GM04503 (cell line): ENCODE measurements at regions not wholly inside any gene's neighbourhood (a gene's known extent, or its start where the extent isn't known, plus 50 kb on each side); places are given as distances from the start of the nearest gene placed in this dataset.
"Not testable (repeated sequence)": the region's sequence is repeated elsewhere in the genome, so short reads cannot be mapped to it uniquely, and the experiment has no call there.

ENCODE experiments used
- DNase-seq: peaks from one replicate; pipeline ENCODE4 v3.0.0-alpha.2; 2012; ENCODE audit warnings: low read depth

DNA sequence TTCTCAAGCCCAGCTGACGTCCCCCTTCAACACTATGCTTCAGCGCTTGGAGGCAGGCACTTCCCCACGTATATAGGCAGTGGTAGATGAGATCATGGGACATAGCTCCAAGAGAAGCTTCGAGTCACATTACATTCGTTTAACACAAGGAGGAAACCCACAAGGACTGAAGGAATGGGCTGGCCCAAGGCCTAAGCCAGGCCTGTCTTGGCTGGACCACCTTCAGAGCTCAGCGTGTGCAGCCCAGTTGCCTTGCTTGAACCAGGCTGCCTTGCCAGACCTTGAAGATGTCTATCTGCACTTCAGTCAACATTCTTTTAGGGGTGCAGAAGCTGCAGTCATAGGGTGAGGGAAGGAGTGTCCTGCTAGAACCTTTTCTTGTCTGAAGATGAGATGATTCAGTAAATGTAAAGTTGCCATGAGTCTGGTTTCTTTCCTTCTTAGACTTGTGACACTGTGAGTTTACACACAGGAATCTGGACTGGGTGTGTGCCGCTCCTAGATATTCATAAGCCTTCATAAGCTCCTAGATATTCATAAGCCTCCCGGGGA lies 144.1 kb upstream of the RBPJ start:
- DNase-seq = no peak

DNA sequence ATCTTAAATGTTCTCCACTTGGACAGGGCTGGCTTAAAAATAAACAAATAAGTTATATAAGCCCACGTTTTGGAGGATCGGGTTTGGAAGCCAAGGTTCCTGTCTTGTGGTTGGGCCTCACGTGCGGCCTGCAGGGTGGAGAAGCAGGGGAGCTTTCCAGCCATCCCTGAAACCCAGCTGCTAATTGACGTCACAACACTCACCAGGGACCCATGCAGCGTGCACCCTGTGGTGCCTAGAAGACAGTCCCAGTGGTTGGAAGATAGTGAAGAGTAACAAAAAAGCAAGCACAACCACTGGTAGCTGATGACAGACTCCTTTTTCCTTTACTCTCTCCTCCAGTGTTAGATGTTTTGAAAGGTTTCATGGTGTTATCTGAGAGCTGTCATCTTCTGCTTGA lies 142.0 kb upstream of the RBPJ start:
- no peak for DNase-seq

DNA sequence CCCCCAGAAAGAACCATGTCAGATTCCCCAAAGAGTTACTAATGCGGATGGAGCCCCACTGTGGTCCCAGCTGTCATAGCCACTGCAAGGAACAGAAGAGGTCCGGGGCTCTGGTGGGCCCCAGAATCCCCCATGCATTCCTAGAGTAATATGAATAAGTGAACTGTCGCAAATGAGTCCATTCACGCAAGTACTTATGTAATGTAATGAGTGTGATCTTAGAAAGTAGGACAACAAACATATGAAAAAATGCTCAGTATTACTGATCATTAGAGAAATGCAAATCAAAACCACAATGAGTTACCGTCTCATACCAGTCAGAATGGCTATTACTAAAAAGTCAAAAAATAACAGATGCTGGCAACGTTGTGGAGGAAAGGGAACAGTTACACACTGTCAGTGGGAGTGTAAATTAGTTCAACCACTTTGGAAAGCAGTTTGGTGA lies 141.5 kb upstream of the RBPJ start:
- DNase-seq = no peak

DNA sequence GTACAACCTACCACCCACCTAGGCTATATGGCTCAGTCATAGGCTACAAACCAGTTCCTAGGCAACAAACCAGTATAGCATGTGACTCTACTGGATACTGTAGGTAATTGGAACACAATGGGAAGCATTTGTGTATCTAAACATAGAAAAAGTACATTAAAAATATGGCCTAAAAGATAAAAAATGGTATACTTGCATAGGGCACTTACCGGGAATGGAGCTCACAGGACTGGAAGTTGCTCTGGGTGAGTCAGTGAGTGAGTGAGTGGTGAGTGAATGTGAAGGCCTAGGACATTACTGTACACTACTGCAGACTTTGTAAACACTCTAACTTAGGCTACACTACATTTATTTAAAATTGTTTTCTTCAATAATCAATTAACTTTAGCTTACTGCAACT lies 139.2 kb upstream of the RBPJ start:
- no peak for DNase-seq

DNA sequence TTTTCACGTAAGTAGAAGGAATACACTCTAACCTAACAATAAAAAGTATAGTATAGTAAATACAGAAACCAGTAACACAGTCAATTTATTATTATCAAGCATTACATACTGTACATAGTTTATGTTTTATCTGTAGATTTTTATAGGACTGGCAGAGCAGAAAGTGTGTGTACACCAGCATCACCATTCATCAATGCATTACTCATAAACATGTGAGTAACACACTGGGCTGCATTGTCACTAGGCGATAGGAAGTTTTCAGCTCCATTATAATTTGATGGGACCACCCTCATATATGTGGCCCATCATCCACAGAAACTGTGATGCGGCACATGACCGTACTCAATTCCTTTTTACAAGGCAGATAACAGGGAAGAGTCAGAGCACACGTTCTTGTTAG lies 137.8 kb upstream of the RBPJ start:
- no peak for DNase-seq

DNA sequence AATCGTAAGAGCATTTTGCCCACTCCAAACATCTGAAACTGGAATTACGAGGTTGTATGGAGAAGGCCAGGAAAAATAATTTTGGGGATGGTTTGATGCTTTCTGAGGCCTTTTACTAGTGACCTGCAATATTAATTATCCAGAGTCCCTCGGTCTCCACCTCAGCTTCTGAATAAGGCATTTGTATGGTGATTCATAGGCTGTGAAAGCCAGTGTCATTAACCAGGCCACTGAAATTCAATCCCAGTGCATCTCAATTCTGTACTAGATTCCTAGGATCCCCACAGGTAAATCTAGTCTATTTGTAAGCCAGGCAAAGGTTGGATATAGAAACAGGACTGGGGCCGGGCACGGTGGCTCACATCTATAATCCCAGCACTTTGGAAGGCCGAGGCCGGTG lies 135.4 kb upstream of the RBPJ start:
- DNase-seq = no peak

DNA sequence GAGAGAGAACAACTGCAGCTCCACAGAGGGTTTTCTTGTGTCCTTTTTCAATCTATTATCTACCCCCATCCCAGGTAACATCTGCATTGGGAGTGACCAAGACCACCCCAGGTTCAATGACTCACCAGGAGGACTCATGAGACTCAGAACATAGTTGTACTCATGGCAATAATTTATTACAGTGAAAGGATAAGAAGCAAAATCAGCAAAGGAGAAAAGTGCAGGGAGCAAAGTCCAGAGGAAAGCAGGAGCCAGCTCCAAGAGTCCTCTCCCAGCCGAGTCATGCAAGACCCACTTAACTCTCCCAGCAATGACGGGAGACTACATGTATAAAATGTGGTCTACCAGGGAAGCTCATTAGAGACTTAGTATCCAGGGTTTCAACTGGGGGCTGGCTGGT lies 129.5 kb upstream of the RBPJ start:
- no peak for DNase-seq

DNA sequence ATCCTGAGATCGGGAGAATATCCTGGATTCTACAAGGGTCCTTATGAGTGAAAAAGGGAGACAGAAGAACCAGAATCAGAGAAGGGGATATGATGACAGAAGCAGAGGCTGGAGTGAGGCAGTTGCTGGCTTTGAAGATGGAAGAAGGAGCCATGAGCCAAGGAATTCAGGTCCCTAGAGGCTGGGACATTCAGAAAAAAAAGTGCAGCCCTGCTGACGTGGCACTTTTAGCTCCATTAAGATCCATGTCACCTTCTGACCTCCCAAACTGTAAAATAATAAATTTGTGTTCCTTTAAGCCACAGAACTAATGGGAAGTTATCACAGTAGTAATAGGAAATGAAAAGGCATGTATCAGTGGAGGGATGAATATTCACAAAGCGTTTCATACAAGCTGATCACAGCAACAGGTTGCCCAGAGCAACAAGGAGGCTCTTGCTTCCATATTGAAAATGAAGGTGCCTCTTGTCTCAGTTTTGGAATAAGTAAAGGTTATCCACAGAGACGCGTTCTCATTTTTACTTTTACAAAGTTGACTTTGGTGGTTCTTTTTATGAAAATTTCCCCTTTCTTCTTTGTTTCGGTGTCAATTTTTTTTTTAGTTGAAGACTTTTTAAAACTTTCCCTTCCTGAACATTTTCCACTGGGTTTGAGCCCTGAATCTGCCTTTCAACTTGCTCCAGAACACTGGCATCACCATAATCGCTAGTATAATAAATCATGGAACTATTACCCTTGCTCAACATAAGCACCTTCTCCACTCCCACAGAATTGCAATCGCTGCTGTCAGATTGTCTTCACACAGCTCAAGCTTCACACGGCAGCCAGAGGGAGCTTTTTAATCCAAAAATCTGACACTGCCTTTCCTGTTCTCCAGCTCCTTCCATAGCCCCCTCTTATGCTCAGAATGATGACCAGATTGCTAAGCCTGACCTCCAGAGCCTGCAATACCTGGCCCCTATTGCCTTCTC lies 127.6 kb upstream of the RBPJ start:
- DNase-seq = no peak

DNA sequence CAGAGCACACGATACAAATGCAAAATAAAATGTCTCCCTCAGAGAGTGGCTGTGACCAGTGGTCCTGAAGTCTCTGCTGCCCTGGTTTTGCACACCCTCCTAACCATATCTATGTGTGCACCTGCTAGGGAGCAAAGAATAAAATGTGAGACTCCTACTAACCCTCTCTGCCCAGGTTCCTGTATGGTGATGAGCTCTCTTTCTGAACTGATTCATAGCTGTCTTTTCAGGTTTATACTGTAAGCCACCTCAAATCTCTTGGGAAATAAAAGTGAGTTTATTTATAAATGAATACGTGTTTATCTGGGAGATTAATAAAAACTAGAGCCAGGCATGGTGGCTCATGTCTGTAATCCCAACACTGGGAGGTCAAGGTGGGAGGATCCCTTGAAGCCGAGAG lies 126.0 kb upstream of the RBPJ start:
- no peak for DNase-seq

DNA sequence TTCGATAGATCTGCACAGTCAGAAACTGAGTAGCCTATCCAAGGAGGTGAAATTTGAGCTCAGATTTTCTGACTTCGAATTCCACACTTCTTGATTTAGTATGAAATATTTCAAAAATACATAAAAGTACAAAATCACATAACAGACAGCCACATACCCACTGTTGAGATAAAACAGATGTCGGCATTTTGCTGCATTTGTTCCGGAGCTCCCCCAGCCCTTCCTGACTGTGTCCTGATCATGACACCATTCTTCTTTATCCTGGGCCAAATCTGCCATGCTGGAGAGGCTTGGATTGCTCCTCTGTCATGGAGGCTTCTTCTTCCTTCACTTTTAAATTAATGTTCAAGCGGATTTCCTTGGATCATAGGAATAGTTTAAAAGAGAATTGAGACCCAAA lies 124.2 kb upstream of the RBPJ start:
- no peak for DNase-seq

DNA sequence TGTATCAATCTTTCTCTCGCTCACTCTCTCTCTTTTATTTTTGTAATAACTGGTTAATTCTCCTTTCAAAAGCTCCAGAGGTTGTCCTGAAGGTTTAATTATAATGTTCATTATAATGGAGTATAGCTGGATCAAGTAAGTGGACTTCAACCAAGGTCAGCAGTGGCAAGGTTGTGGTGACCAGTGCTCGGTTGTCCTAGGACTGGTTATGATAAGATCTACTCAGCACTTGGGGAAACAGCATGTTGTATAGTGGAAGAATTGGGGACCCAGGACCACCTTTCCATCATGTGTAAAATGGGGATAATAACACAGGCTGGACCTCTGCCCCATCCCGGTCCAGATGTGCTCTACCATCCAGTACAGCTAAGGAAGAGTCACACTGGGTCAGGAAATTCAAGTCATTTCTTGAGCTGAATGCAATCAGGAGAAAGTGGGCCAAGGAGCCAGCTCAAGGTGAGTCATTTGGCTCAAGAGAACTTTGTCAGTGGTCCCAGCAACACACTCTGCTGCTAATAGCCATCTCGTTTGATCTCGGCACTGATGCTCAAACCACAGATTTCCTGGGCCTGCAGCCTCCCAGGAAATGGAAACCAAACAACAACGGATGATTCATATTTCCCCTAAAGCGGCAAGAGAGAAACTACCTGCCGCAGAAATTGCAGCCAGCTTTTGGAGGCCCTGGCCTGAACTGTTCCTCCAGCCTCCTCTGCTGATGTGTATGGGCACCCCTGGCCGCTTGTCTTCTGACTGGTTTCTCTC lies 123.6 kb upstream of the RBPJ start:
- DNase-seq = peak; percentile 84

DNA sequence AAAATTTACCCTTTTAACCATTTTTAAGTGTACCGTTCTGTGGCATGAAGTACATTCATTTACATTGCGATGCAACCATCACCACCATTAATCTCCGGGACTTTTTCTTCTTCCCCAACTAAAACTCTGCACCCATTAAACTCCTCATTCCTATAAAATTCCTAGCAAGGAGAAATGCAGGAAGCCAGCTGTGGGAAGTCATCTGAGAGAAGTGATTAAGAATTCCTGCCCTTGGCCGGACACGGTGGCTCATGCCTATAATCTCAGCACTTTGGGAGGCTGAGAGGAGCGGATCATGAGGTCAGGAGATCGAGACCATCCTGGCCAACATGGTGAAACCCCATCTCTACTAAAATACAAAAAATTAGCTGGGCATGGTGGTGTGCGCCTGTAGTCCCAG lies 121.9 kb upstream of the RBPJ start:
- not testable (repeated sequence) for DNase-seq

DNA sequence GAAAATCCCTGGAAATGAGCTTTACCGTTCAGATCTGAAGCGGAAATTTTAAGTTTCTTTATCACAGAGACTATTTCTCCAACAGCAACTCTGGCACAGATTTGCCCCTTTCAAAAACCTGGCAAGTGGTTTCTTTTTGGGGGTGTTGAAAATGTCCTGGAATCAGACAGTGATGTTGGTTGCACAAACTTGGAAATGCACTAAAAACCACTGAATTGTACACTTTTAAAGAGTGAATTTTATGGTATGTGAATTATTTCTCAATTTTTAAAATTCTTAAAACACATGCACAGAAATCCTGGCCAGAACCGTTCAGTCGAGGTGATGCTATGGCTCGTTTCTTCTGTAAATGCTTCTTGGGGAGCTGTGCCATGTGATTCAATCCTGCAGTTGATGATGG lies 121.2 kb upstream of the RBPJ start:
- DNase-seq = no peak

DNA sequence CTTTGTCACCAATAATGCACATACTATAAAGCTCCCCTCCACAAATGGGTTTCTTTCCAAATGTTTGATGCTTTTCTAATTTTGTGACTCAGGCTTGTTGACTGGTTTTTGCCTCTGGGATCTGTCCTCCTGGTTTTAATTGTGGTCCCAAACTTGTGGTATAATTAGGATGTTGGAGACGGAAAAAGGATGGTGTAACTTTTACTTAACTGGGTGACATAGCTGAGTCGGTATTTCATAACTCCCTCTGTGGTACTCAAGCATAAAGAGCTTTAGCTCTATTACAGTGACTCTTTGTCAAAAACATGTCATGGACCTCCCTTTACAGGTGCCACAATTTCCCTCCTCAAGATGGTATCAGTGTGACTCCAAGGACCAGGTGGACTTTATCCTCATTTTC lies 119.7 kb upstream of the RBPJ start:
- DNase-seq = no peak

DNA sequence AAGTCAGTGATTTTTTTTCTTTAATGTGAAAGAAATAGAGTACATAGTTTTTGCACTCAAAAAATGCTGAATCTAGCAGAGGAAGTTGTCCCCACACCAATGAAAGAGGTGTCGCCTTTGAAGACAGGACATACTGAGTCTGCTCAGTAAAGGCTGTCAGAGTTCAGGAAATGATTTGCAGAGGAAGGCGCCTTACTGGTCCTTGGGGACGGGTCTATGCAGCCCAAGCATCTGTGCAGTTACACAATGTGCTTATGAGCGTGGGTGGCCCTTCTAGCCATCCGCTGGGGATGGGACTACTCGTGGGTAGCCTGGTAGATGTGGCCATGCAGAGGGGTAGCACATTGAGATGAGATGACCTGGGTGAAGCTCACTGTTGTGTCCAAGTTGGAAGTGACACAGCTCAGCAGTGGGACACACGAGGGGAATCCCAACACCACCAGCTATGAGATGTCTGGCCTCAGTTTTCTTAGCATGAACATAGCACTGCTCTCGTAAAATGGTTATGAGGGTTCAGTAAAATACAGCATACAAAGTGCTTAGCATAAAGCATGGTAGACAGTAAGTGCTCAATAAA lies 116.5 kb upstream of the RBPJ start:
- DNase-seq = no peak

DNA sequence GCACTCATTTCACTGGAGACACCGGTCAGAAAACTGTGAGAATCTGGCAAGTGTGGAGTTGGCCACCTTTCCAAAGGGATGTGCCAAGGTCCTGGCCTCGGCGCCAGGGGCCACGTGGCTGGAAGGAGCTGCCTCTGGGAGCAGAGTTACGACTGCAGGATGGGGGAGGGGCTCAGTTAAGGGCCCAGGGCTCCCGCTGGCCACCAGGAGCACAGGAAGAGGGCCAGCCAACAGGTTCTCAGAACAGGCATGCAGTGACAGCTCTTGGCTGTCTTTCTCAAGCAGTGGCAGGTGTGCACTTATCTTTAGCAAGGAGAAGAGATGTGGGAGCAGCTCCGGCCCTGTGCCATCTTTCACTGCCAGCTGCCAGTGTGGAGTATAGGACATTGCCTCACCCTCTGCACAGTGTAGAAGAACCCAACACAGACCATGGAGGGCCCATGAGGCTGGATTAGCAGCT lies 115.9 kb upstream of the RBPJ start:
- no peak for DNase-seq

DNA sequence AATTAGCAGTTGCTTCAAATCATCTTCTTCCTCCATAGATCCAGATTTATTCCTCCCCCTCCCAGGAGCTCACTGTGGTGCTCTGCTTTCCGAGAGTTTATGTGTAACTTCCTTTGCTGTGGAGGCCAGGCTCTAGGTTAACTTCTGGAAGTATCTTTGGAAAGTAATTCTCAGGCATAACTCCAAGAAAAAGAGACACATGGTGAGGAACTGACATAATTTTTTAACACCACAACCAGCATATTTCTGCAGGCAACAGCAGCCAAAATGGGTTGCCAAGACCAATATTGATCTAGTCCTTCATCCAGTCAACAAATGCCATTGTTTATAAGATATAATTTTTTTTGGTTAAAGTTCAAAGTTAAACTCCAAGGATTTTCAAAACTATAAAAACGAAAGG lies 114.5 kb upstream of the RBPJ start:
- peak; percentile 80 for DNase-seq

DNA sequence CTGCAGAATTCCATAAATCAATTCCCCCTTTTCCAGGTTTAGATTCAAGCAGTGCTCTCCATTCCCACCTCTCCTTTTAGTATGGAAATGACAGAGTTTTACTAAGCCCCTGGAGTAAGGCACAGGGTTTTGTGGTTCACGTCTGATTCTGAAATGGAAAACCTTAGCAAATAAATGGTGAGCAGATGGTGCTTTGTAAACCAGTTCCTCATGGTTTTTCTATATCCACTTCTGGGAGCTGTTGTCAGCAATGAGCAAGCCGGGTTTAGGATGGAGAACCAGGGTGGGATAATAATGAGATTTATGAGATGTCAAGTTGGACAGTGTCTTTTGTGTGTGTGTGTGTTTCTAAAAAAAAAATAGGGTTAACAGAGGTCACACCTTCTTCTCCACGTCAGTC lies 113.8 kb upstream of the RBPJ start:
- no peak for DNase-seq

DNA sequence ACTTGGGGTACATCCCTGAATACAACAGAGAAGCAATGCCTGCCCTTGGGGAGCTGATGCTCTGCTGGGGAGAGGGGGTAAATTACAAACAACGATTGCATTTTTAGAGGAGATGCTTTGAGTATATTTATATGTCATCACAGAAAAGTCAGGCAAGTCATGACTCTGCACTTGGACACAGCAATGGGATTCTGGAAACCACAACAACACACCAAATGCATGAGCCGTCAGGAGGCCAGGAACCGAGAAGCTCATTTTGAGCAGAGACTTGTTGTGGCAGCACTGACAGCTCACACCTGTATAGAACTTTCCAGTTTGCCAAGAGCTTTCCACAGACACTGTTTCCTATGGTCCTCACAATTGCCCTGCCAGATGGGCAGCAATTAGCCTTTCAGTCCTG lies 113.2 kb upstream of the RBPJ start:
- DNase-seq = no peak

DNA sequence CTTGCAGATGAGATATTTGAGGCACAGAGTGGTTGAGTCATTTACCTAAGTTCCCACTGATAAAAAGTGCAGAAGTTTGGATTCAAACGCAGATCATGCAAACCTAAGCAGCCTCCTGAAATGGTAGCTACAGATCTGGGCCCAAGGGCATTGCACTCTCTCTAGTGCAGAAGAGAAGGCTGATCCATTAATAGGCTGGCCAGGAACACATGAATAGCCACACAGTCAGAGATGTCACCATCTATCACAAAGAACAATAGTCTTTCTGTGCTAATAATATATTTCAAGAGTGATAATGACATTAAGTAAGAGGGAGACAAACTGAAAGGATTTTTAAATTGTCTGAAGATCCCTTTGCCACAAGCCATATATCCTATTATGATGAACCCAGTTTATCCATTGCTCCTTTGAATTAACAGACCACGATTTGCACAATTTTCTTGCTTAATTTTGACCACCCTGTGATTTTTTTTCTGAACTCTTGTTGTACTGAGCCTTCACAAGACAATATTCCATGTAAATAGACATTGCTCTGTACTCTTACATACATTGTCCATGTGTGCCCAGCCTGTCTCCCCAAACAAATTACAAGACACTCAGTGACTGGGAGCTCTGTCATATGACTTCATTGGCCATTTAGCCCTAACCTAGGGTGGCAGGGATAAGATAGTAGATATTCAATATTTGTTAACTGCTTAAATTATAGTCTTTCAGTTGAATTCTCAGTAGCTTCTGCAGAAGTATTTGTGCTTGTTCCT lies 112.4 kb upstream of the RBPJ start:
- no peak for DNase-seq

DNA sequence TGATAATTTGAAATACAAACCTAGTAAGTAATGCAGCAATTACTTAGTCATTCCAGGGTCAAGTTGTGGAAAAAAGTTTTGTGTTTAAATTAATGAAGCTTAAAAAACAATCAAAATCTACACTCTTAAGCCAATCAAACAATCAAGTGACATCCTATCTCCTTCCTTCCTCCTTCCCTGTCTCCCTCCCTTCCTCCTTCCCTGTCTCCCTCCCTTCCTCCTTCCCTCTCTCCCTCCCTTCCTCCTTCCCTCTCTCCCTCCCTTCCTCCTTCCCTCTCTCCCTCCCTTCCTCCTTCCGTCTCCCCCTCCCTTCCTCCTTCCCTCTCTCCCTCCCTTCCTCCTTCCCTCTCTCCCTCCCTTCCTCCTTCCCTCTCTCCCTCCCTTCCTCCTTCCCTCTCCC lies 111.4 kb upstream of the RBPJ start:
- not testable (repeated sequence) for DNase-seq

DNA sequence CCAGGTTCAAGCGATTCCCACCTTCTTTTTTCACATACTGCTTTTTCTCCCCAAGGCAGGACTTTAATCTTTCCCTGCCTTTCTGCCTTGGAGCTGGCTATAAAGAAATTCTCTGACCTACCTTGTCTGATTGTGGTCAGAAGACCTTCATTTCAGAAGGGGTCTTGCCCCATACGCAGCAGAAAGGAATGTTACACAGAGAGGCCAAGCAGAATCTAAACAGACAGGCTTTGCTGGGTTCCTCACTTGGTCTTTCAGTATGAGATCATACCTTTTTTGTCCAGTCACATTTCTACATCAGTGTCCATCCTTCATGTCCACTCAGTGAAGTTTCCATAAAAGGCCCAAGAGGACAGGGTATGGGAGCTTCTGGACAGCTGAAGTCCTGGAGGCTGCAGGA lies 108.3 kb upstream of the RBPJ start:
- no peak for DNase-seq
